Ishikawa (cell line): ENCODE measurements at regions not wholly inside any gene's neighbourhood (a gene's known extent, or its start where the extent isn't known, plus 50 kb on each side); places are given as distances from the start of the nearest gene placed in this dataset.

ENCODE experiments used
- CEBPB ChIP-seq: IDR thresholded peaks from 2 replicates; pipeline ENCODE4 v1.6.1; 2012
- CREB1 ChIP-seq: IDR thresholded peaks from 2 replicates; pipeline ENCODE4 v1.6.1; 2012; ENCODE audit warnings: low read depth
- EGR1 ChIP-seq: IDR thresholded peaks from 2 replicates; pipeline ENCODE4 v1.6.1; 2012
- EP300 ChIP-seq: IDR thresholded peaks from 2 replicates; pipeline ENCODE4 v1.6.1; 2012; ENCODE audit warnings: borderline replicate concordance
- FOXM1 ChIP-seq: IDR thresholded peaks from 2 replicates; pipeline ENCODE4 v1.6.1; 2012; ENCODE audit warnings: low read depth, borderline replicate concordance
- MAX ChIP-seq: IDR thresholded peaks from 2 replicates; pipeline ENCODE4 v1.6.1; 2012
- NFIC ChIP-seq: IDR thresholded peaks from 2 replicates; pipeline ENCODE4 v1.6.1; 2012
- RAD21 ChIP-seq: IDR thresholded peaks from 2 replicates; pipeline ENCODE4 v1.6.1; 2012; ENCODE audit warnings: low read depth
- REST ChIP-seq: IDR thresholded peaks from 2 replicates; pipeline ENCODE4 v1.6.1; 2012; ENCODE audit warnings: low read depth, mild to moderate bottlenecking
- TAF1 ChIP-seq: IDR thresholded peaks from 2 replicates; pipeline ENCODE4 v1.6.1; 2012; ENCODE audit warnings: low read depth, mild to moderate bottlenecking
- TCF12 ChIP-seq: IDR thresholded peaks from 2 replicates; pipeline ENCODE4 v1.6.1; 2012; ENCODE audit warnings: low read depth
- TEAD4 ChIP-seq: IDR thresholded peaks from 2 replicates; pipeline ENCODE4 v1.6.1; 2012
- USF1 ChIP-seq: IDR thresholded peaks from 2 replicates; pipeline ENCODE4 v1.6.1; 2012
- YY1 ChIP-seq: IDR thresholded peaks from 2 replicates; pipeline ENCODE4 v1.6.1; 2012; ENCODE audit warnings: low read depth
- ZBTB7A ChIP-seq: IDR thresholded peaks from 2 replicates; pipeline ENCODE4 v1.6.1; 2012; ENCODE audit warnings: low read depth

GRCh38 chr18:57931038-57931437 is 113.0 kb upstream of the NEDD4L start:
- no peak for TF ChIP-seq TAF1
- TF ChIP-seq ZBTB7A, result no peak
- no peak for TF ChIP-seq RAD21
- no peak for TF ChIP-seq EGR1
- no peak for TF ChIP-seq FOXM1
- TF ChIP-seq MAX, result no peak
- TF ChIP-seq USF1, result no peak
- no peak for TF ChIP-seq CEBPB

GRCh38 chr18:57930476-57930875 is 113.5 kb upstream of the NEDD4L start:
- TF ChIP-seq CEBPB (no peak), NFIC (no peak)

GRCh38 chr18:57929922-57930321 is 114.1 kb upstream of the NEDD4L start:
- TF ChIP-seq TCF12, result no peak
- TF ChIP-seq RAD21, result no peak
- no peak for TF ChIP-seq CEBPB
- TF ChIP-seq USF1, result no peak
- no peak for TF ChIP-seq ZBTB7A
- TF ChIP-seq NFIC, result no peak
- no peak for TF ChIP-seq FOXM1
- TF ChIP-seq TAF1, result no peak
- no peak for TF ChIP-seq EP300
- no peak for TF ChIP-seq CREB1
- TF ChIP-seq EGR1, result no peak
- no peak for TF ChIP-seq REST
- TF ChIP-seq MAX, result no peak
- TF ChIP-seq YY1, result no peak
- no peak for TF ChIP-seq TEAD4

- TF ChIP-seq FOXM1 (no peak), EP300 (no peak), CEBPB (no peak), USF1 (no peak)
Measured at GRCh38 chr18:57928466-57928865, 115.6 kb upstream of the NEDD4L start.

GRCh38 chr18:57927511-57927910 is 116.5 kb upstream of the NEDD4L start:
- TF ChIP-seq CREB1, result no peak
- no peak for TF ChIP-seq TEAD4
- no peak for TF ChIP-seq TCF12
- TF ChIP-seq MAX, result no peak
- no peak for TF ChIP-seq EP300
- TF ChIP-seq TAF1, result no peak
- no peak for TF ChIP-seq ZBTB7A
- no peak for TF ChIP-seq FOXM1
- no peak for TF ChIP-seq CEBPB

- TF ChIP-seq EGR1, result no peak
- no peak for TF ChIP-seq REST
- TF ChIP-seq RAD21, result no peak
- TF ChIP-seq EP300, result no peak
- TF ChIP-seq CEBPB, result no peak
- no peak for TF ChIP-seq CREB1
- TF ChIP-seq FOXM1, result no peak
- no peak for TF ChIP-seq YY1
- no peak for TF ChIP-seq ZBTB7A
- no peak for TF ChIP-seq USF1
Measured at GRCh38 chr18:57925706-57926105, 118.3 kb upstream of the NEDD4L start.
